Transverse colon (tissue), 3 donors: ENCODE measurements at regions not wholly inside any gene's neighbourhood (a gene's known extent, or its start where the extent isn't known, plus 50 kb on each side); places are given as distances from the start of the nearest gene placed in this dataset.

Experiments
- EP300 ChIP-seq: sonication (generic); formaldehyde crosslinking; IDR thresholded peaks from one replicate; pipeline ENCODE4 v1.6.1; 2017; ENCODE audit warnings: antibody characterized with exemption, low read depth
- POLR2A ChIP-seq: fragments of 450-650 bp; IDR thresholded peaks from one replicate; pipeline ENCODE4 v1.6.1; 2016; ENCODE audit warnings: antibody characterized with exemption, mild to moderate bottlenecking, moderate library complexity
- TF ChIP-seq, protein P1 (sequence below), 5 experiments: fragments of 200-600 bp in 3 of 5; fragments of 450-650 bp in 2 of 5; sonication (generic) in 3 of 5; IDR thresholded peaks; 1 replicate in 2 of 5; 2 replicates in 3 of 5; pipeline ENCODE4 v1.5.1; 2016 to 2017; ENCODE audit warnings: antibody characterized with exemption in 5 of 5, inconsistent platforms in 3 of 5, mild to moderate bottlenecking in 2 of 5, moderate library complexity in 1 of 5

DNA sequence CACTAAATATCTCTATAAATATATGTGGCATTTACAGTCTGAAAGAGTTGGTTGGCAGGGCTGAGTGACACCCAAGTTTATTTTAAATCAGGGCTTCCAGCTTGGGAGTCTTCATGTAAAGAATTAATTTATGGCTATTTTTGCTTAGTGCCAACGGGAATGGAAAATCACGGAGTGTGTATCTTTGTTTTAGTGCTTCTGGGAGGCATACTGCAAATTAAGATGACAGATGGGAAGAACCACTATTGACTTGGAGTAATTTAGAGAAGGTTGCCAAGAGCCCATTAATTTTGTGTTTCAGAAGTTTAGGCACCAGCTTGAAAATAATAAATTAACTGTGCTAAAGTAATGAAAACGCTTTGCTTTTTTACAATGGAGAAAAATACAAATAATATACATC, 135.2 kb downstream of the GPR37 start:
- no peak for TF ChIP-seq EP300
- no peak for TF ChIP-seq POLR2A
- TF ChIP-seq, protein P1, sequence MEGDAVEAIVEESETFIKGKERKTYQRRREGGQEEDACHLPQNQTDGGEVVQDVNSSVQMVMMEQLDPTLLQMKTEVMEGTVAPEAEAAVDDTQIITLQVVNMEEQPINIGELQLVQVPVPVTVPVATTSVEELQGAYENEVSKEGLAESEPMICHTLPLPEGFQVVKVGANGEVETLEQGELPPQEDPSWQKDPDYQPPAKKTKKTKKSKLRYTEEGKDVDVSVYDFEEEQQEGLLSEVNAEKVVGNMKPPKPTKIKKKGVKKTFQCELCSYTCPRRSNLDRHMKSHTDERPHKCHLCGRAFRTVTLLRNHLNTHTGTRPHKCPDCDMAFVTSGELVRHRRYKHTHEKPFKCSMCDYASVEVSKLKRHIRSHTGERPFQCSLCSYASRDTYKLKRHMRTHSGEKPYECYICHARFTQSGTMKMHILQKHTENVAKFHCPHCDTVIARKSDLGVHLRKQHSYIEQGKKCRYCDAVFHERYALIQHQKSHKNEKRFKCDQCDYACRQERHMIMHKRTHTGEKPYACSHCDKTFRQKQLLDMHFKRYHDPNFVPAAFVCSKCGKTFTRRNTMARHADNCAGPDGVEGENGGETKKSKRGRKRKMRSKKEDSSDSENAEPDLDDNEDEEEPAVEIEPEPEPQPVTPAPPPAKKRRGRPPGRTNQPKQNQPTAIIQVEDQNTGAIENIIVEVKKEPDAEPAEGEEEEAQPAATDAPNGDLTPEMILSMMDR (IDR thresholded peaks at IDR 0.05) = no peak
